H1 (cell line): ENCODE measurements at regions not wholly inside any gene's neighbourhood (a gene's known extent, or its start where the extent isn't known, plus 50 kb on each side); places are given as distances from the start of the nearest gene placed in this dataset.

Experiments
- GABPA ChIP-seq: IDR thresholded peaks from 2 replicates; pipeline ENCODE4 v1.6.1; 2011; ENCODE audit warnings: mild to moderate bottlenecking, low read length, moderate library complexity, borderline replicate concordance; ENCODE audit not compliant: insufficient read depth
- RAD21 ChIP-seq, 2 experiments: IDR thresholded peaks in 1 of 2; conservative IDR thresholded peaks in 1 of 2; 2 replicates each; pipeline ENCODE4 v1.6.1; 2011; ENCODE audit warnings: low read depth in 2 of 2, low read length in 2 of 2, improper control_type of control experiment in 1 of 2, inconsistent platforms in 1 of 2, mild to moderate bottlenecking in 1 of 2, moderate library complexity in 1 of 2
- RXRA ChIP-seq: IDR thresholded peaks from 2 replicates; pipeline ENCODE4 v1.6.1; 2011; ENCODE audit warnings: low read depth, mild to moderate bottlenecking, low read length, moderate library complexity; ENCODE audit not compliant: insufficient read depth

- TF ChIP-seq GABPA = no peak
- no peak for TF ChIP-seq RAD21 (IDR thresholded peaks at IDR 0.05 in 1 of 2, conservative IDR thresholded peaks at IDR 0.05 in 1 of 2; ENCODE audit: low read depth in 2 of 2, low read length in 2 of 2)
- no peak for TF ChIP-seq RXRA
These were observed 585.0 kb upstream of the ZP4 start (continued) for GRCh38 chr1:238475712-238476111.
